Right atrium auricular region (tissue), 2 donors: ENCODE measurements at regions not wholly inside any gene's neighbourhood (a gene's known extent, or its start where the extent isn't known, plus 50 kb on each side); places are given as distances from the start of the nearest gene placed in this dataset.

Experiments used
- DNase-seq: peaks from one replicate; pipeline ENCODE4 v3.0.0-alpha.2; 2019; ENCODE audit warnings: low spot score
- H3K27ac ChIP-seq, 2 donors: fragments of 200-600 bp; sonication (generic); 1 replicate in 1 of 2; 2 replicates in 1 of 2; pipeline ENCODE4 v1.5.1; 2016 to 2019
- H3K27me3 ChIP-seq, 2 donors: fragments of 200-600 bp; sonication (generic); one replicate each; pipeline versions ENCODE4 v1.5.1 to v1.6.0; 2017 to 2019
- H3K36me3 ChIP-seq: fragments of 200-600 bp; sonication (generic); one replicate; pipeline ENCODE4 v1.5.1; 2016
- H3K4me1 ChIP-seq, 2 donors: fragments of 200-600 bp; sonication (generic); one replicate each; pipeline versions ENCODE4 v1.5.1 to v1.6.0; 2017 to 2019
- H3K4me3 ChIP-seq, 2 donors: fragments of 200-600 bp; sonication (generic); 1 replicate in 1 of 2; 2 replicates in 1 of 2; pipeline ENCODE4 v1.5.1; 2017 to 2019; ENCODE audit warnings: mild to moderate bottlenecking in 1 of 2, moderate library complexity in 1 of 2
- H3K9me3 ChIP-seq, 2 donors: fragments of 200-600 bp; sonication (generic); one replicate each; pipeline ENCODE4 v1.5.1; 2019
- TF ChIP-seq, protein P1 (sequence below), 2 donors: fragments of 200-600 bp; sonication (generic); IDR thresholded peaks; one replicate each; pipeline ENCODE4 v1.5.1; 2019; ENCODE audit warnings: antibody characterized with exemption in 2 of 2

- DNase-seq: no peak
- Histone ChIP-seq H3K36me3 (no peaks in the 10 kb centered on the region), H3K9me3 (no peaks in the 10 kb centered on the region), H3K27ac (no peak overlapping the region), H3K27me3 (no peaks in the 10 kb centered on the region), H3K4me3 (no peak overlapping the region), H3K4me1 (no peaks in the 10 kb centered on the region)
- TF ChIP-seq, protein P1, sequence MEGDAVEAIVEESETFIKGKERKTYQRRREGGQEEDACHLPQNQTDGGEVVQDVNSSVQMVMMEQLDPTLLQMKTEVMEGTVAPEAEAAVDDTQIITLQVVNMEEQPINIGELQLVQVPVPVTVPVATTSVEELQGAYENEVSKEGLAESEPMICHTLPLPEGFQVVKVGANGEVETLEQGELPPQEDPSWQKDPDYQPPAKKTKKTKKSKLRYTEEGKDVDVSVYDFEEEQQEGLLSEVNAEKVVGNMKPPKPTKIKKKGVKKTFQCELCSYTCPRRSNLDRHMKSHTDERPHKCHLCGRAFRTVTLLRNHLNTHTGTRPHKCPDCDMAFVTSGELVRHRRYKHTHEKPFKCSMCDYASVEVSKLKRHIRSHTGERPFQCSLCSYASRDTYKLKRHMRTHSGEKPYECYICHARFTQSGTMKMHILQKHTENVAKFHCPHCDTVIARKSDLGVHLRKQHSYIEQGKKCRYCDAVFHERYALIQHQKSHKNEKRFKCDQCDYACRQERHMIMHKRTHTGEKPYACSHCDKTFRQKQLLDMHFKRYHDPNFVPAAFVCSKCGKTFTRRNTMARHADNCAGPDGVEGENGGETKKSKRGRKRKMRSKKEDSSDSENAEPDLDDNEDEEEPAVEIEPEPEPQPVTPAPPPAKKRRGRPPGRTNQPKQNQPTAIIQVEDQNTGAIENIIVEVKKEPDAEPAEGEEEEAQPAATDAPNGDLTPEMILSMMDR (IDR thresholded peaks at IDR 0.05): no peak
Measured at GRCh38 chr9:27732494-27732893, 159.2 kb upstream of the C9orf72 start.

DNA sequence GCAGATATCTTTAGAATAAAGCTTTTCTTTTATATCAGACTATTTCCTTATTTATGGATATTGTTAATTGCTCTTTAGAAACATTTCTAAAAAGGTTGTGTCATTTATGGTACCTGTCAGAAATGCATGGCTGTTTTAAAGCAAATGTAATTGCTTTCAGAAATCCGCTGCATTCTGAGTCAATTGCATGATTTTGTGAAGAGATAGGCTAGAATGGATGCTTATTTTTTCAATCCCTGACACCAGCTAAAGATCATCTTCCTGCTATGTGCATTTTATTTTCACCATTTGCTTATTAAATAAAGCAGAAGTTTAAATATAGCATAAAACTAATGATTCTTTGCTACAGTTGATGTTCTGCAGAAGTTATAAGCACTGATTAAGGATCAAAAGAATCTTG, 170.2 kb upstream of the C9orf72 start:
- H3K27ac ChIP-seq: no peak overlapping the region
- no peaks in the 10 kb centered on the region for H3K9me3 ChIP-seq
- H3K4me1 ChIP-seq: no peaks in the 10 kb centered on the region
- TF ChIP-seq, protein P1 (IDR thresholded peaks at IDR 0.05): no peak
- H3K36me3 ChIP-seq: no peaks in the 10 kb centered on the region
- no peak overlapping the region for H3K4me3 ChIP-seq
- DNase-seq: no peak
- H3K27me3 ChIP-seq: no peaks in the 10 kb centered on the region

GRCh38 chr9:27747450-27747849, 174.2 kb upstream of the C9orf72 start:
- Histone ChIP-seq H3K27ac (no peak overlapping the region), H3K9me3 (no peaks in the 10 kb centered on the region), H3K27me3 (no peaks in the 10 kb centered on the region), H3K36me3 (no peaks in the 10 kb centered on the region), H3K4me1 (no peaks in the 10 kb centered on the region), H3K4me3 (no peak overlapping the region)
- no peak for DNase-seq
- TF ChIP-seq, protein P1 (IDR thresholded peaks at IDR 0.05): no peak

DNA sequence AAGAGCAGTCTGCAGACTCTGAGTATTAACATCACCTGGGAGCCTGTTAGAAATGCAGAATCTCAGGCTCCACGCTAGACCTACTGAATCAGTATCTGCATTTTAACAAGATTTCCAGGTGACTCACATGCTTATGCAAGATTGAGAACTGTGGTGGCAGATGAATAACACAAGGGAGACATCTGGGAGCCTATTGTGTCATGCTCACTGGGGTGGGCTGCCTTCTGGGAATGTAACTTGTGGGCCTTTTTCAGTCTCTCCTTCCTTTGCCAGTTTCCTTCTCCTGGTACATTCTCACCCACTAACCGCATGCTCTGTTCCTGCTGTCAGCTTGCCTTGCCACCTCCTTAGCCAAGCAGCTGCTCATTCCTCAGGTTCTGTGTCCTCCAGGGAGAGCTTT, 176.6 kb upstream of the C9orf72 start:
- DNase-seq: no peak
- TF ChIP-seq, protein P1 (IDR thresholded peaks at IDR 0.05): no peak
- Histone ChIP-seq H3K9me3 (no peaks in the 10 kb centered on the region), H3K27me3 (no peaks in the 10 kb centered on the region), H3K4me3 (no peak overlapping the region), H3K36me3 (no peaks in the 10 kb centered on the region), H3K4me1 (no peaks in the 10 kb centered on the region), H3K27ac (no peak overlapping the region)

- Histone ChIP-seq H3K4me1 (no peaks in the 10 kb centered on the region), H3K4me3 (no peak overlapping the region), H3K36me3 (no peaks in the 10 kb centered on the region), H3K27ac (no peak overlapping the region), H3K27me3 (no peaks in the 10 kb centered on the region), H3K9me3 (no peaks in the 10 kb centered on the region)
- DNase-seq: no peak
- TF ChIP-seq, protein P1 (IDR thresholded peaks at IDR 0.05): no peak
Measured at GRCh38 chr9:27750566-27750965, 177.3 kb upstream of the C9orf72 start.

DNA sequence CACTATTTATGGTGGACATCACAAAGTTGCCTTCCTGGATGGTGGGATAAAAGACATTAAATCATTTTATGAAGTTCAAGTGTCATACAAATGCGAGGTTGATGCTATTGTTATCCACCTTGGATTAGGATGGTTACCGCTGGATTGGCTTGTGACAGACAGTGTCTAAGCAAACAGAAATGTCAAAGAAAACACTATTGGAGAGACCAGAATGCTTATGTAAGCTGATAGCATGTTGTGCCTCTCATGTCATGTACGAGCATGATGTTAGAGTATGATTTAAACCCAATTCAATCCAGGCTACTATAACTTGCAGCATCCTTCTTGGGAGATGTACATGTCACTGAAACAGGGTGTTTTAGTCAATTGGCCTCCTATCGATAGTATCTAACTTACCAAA, 178.8 kb upstream of the C9orf72 start:
- Histone ChIP-seq H3K4me1 (no peaks in the 10 kb centered on the region), H3K4me3 (no peak overlapping the region), H3K9me3 (no peaks in the 10 kb centered on the region), H3K27me3 (no peaks in the 10 kb centered on the region), H3K27ac (no peak overlapping the region), H3K36me3 (no peaks in the 10 kb centered on the region)
- no peak for DNase-seq
- TF ChIP-seq, protein P1 (IDR thresholded peaks at IDR 0.05): no peak
